Activated CD8-positive, alpha-beta T cell treated with anti-CD3 and anti-CD28 coated beads for 36 hours (primary cell): ENCODE measurements at regions not wholly inside any gene's neighbourhood (a gene's known extent, or its start where the extent isn't known, plus 50 kb on each side); places are given as distances from the start of the nearest gene placed in this dataset.

Source experiments
- ATAC-seq: fragments of 200-7000 bp; cut with Tn5 transposase; one replicate; pipeline ENCODE4 v1.10.0; 2021; ENCODE audit warnings: mild to moderate bottlenecking, moderate library complexity
- CTCF ChIA-PET: fragments of 350-600 bp; sonication (Branson Sonifier 250); formaldehyde crosslinking; loops from one replicate; lab custom pipeline; 2021; ENCODE audit warnings: antibody characterized with exemption; lab: Charles Lee
- POLR2A ChIA-PET: fragments of 350-600 bp; sonication (Branson Sonifier 250); formaldehyde crosslinking; loops from one replicate; lab custom pipeline; 2021; ENCODE audit warnings: antibody characterized with exemption; lab: Charles Lee
- DNase-seq: peaks from one replicate; pipeline ENCODE4 v3.0.0-alpha.2; 2020
- H3K27ac Mint-ChIP-seq: one replicate; pipeline ENCODE4 v1.8.0; 2021; ENCODE audit warnings: mild to moderate bottlenecking, mixed read lengths
- H3K27me3 Mint-ChIP-seq: one replicate; pipeline ENCODE4 v1.8.0; 2021; ENCODE audit warnings: mixed read lengths
- H3K36me3 Mint-ChIP-seq: one replicate; pipeline ENCODE4 v1.8.0; 2021; ENCODE audit warnings: low read depth, mixed read lengths
- H3K4me1 Mint-ChIP-seq: one replicate; pipeline ENCODE4 v1.8.0; 2021; ENCODE audit warnings: low read depth, mixed read lengths
- H3K4me3 Mint-ChIP-seq: one replicate; pipeline ENCODE4 v1.8.0; 2021; ENCODE audit warnings: mild to moderate bottlenecking, moderate library complexity, mixed read lengths
- H3K9me3 Mint-ChIP-seq: one replicate; pipeline ENCODE4 v1.8.0; 2021; ENCODE audit warnings: mixed read lengths
- intact Hi-C: fragments of 100-400 bp; cut with micrococcal nuclease; formaldehyde crosslinking; loops from one replicate; pipeline ENCODE4 v1.10.0; 2022
- TF ChIP-seq, protein P1 (sequence below): fragments of 200-600 bp; IDR thresholded peaks from one replicate; pipeline ENCODE4 v1.8.0; 2022; ENCODE audit warnings: antibody characterized with exemption, mild to moderate bottlenecking

DNA sequence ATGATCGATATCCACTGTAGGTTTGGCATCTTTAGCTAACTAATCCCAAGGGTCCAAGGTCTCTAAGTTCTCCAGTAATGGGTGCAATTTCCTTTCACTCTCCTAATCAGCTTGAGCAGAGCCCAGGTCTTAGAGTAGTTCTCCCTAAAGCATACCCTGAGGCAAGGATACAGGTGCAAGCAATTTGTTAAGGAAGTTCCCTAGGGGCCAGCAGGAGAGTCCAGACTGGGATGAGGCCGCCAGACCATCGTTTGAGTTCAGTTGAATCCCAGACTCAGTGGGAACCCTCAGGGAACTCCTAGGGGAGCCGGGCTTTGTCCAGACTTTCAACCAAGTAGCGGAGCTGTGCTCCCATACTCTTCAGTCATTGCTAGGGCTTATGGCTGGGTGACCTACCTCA lies 835.4 kb upstream of the CDH2 start:
- H3K36me3 Mint-ChIP-seq: no peaks in the 10 kb centered on the region
- no peaks in the 10 kb centered on the region for H3K27me3 Mint-ChIP-seq
- intact Hi-C loops: no loop called here
- H3K9me3 Mint-ChIP-seq: peaks cover 3% of the 10 kb centered on the region
- no peak overlapping the region for H3K27ac Mint-ChIP-seq
- DNase-seq (no peak), ATAC-seq (no peak)
- ChIA-PET CTCF (no interaction called here), POLR2A (no interaction called here)
- no peak overlapping the region for H3K4me3 Mint-ChIP-seq
- no peaks in the 10 kb centered on the region for H3K4me1 Mint-ChIP-seq
- TF ChIP-seq, protein P1, sequence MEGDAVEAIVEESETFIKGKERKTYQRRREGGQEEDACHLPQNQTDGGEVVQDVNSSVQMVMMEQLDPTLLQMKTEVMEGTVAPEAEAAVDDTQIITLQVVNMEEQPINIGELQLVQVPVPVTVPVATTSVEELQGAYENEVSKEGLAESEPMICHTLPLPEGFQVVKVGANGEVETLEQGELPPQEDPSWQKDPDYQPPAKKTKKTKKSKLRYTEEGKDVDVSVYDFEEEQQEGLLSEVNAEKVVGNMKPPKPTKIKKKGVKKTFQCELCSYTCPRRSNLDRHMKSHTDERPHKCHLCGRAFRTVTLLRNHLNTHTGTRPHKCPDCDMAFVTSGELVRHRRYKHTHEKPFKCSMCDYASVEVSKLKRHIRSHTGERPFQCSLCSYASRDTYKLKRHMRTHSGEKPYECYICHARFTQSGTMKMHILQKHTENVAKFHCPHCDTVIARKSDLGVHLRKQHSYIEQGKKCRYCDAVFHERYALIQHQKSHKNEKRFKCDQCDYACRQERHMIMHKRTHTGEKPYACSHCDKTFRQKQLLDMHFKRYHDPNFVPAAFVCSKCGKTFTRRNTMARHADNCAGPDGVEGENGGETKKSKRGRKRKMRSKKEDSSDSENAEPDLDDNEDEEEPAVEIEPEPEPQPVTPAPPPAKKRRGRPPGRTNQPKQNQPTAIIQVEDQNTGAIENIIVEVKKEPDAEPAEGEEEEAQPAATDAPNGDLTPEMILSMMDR: no peak

DNA sequence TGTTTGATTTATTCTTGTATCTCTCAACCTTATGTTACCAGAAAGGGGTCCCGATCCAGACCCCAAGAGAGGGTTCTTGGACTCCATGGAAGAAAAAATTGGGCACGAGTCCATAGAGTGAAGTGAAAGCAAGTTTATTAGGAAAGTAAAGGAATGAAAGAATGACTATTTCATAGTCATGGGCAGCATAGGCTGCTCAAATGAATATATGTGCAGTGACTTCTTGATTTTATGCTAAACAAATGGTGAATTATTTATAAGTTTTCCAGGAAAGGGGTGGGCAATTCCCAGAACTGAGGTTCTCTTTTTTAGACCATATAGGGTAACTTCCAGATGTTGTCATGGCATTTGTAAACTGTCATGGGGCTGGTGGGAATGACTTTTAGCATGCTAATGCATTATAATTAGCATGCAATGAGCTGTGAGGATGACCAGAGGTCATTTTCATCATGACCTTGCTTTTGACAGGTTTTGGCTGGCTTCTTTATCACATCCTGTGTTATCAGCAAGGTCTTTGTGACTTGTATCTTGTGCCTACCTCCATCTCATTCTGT lies 832.4 kb upstream of the CDH2 start:
- TF ChIP-seq, protein P1: no peak
- H3K4me1 Mint-ChIP-seq: no peaks in the 10 kb centered on the region
- ATAC-seq: no peak
- no peak overlapping the region for H3K27ac Mint-ChIP-seq
- no peak overlapping the region for H3K4me3 Mint-ChIP-seq
- H3K27me3 Mint-ChIP-seq: no peaks in the 10 kb centered on the region
- ChIA-PET CTCF (no interaction called here), POLR2A (no interaction called here)
- H3K9me3 Mint-ChIP-seq: peaks cover under 1% of the 10 kb centered on the region
- H3K36me3 Mint-ChIP-seq: no peaks in the 10 kb centered on the region
- intact Hi-C loops: no loop called here
- DNase-seq: no peak

DNA sequence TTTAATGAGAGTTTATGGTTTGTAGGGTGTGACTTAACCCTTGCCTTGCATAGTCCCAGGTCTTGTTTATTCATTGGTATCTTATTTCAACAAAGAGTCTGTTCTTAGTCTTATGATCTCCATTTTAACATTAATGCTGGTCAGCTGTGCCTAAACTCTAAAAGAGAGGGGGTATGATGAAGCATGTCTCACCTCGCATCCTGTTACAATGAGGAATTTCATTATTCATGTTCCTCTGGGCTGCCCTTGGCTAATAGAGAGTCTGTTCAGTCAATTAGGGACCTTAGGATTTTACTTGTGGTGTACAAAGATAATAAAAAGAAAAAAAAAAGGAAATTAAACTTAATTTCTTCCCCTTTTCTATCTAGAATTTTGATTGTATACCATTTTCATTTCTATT lies 831.9 kb upstream of the CDH2 start:
- TF ChIP-seq, protein P1: no peak
- DNase-seq: no peak
- no peaks in the 10 kb centered on the region for H3K4me1 Mint-ChIP-seq
- intact Hi-C loops: no loop called here
- no peak overlapping the region for H3K27ac Mint-ChIP-seq
- no peak for ATAC-seq
- no peaks in the 10 kb centered on the region for H3K36me3 Mint-ChIP-seq
- ChIA-PET POLR2A (no interaction called here), CTCF (no interaction called here)
- H3K4me3 Mint-ChIP-seq: no peak overlapping the region
- no peaks in the 10 kb centered on the region for H3K27me3 Mint-ChIP-seq
- H3K9me3 Mint-ChIP-seq: no peaks in the 10 kb centered on the region

DNA sequence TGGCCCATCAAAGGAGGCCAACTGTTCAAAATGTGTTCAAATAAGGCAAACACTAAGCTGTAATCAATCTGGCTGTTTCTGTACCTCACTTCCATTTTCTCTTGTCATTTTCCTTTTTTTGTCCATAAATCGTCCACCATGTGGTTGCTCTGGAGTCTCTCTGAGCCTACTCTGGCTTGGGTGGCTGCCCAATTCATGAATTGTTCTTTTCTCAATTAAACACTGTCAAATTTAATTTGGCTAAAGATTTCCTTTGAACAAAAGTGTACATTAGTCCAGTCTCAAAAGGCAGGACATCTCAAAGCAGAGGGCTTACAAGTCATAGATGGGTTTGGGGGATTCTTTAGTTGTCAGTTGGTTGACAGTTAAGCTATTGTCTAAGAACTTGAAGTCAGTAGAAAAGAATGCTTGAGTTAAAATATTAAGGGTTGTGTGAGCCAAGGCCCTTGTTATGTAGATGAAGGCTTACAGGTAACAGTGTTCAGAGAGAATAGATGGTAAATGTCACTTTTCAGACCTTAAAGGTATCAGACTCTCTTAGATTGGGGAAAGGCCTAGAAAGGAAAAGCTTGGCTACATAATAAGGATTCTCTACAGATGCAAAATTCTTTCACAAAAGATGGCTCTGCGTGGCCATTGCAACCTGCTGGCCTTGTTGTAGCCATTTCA lies 831.2 kb upstream of the CDH2 start:
- Mint-ChIP-seq H3K36me3 (no peaks in the 10 kb centered on the region), H3K9me3 (no peaks in the 10 kb centered on the region), H3K27me3 (no peaks in the 10 kb centered on the region), H3K4me1 (no peaks in the 10 kb centered on the region), H3K4me3 (no peak overlapping the region), H3K27ac (no peak overlapping the region)
- DNase-seq: no peak
- ATAC-seq: no peak
- intact Hi-C loops: no loop called here
- TF ChIP-seq, protein P1: no peak
- CTCF ChIA-PET: no interaction called here
- POLR2A ChIA-PET: no interaction called here

DNA sequence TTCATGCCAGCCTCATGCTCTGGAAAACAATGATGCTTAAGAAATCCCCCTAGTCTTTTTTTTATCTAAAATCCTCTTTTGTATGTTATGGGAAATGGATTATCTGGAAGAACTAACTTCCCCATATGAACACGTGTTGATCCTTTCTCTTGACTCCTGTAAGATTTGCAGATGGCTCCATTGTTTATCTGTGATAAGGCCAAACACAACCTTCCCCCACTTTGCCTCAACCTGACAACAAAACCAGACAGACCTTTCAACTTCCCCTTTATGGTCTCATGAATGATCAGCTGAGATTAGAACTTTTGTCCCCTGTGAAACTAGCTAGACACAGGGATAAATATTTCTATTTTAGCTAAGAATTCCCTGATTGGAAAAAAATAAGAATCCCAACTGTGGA lies 828.0 kb upstream of the CDH2 start:
- Mint-ChIP-seq H3K4me1 (no peaks in the 10 kb centered on the region), H3K4me3 (no peak overlapping the region), H3K9me3 (no peaks in the 10 kb centered on the region), H3K27ac (no peak overlapping the region), H3K27me3 (no peaks in the 10 kb centered on the region), H3K36me3 (no peaks in the 10 kb centered on the region)
- DNase-seq (no peak), ATAC-seq (no peak)
- intact Hi-C loops: no loop called here
- ChIA-PET CTCF (no interaction called here), POLR2A (no interaction called here)
- TF ChIP-seq, protein P1: no peak
